ENCODE measurements at regions not wholly inside any gene's neighbourhood (a gene's known extent, or its start where the extent isn't known, plus 50 kb on each side); places are given as distances from the start of the nearest gene placed in this dataset.

DNA sequence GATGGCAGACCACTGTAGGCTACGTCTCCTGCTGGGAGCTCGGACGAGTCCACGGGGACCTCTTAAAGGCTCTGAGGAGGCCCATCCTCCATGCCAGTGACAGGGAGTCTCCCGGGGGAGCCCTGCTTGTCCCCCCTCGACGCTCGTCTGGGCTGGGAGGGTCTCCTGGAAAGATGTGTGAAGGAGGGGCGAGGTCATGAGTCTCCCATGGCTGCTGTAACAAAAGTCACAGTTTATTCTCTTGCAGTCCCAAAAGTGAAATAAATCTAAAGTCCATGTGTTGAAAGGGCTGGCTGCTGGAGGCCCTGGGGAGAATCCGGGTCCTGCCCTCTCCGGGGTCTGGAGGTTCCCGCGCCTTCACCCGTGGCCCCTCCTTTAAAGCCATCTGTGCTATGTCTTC, 67.1 kb upstream of the GATA5 start:
- TF ChIP-seq ZFP3 (tag by site-specific recombination; IDR thresholded peaks at IDR 0.05; ENCODE audit: low read depth), result no peak
- TF ChIP-seq ZNF274 (IDR thresholded peaks at IDR 0.05; ENCODE audit: low read length), result no peak
- TF ChIP-seq ZNF274 (tag by site-specific recombination; IDR thresholded peaks at IDR 0.05; ENCODE audit: borderline replicate concordance), result no peak
- TF ChIP-seq, protein P1, sequence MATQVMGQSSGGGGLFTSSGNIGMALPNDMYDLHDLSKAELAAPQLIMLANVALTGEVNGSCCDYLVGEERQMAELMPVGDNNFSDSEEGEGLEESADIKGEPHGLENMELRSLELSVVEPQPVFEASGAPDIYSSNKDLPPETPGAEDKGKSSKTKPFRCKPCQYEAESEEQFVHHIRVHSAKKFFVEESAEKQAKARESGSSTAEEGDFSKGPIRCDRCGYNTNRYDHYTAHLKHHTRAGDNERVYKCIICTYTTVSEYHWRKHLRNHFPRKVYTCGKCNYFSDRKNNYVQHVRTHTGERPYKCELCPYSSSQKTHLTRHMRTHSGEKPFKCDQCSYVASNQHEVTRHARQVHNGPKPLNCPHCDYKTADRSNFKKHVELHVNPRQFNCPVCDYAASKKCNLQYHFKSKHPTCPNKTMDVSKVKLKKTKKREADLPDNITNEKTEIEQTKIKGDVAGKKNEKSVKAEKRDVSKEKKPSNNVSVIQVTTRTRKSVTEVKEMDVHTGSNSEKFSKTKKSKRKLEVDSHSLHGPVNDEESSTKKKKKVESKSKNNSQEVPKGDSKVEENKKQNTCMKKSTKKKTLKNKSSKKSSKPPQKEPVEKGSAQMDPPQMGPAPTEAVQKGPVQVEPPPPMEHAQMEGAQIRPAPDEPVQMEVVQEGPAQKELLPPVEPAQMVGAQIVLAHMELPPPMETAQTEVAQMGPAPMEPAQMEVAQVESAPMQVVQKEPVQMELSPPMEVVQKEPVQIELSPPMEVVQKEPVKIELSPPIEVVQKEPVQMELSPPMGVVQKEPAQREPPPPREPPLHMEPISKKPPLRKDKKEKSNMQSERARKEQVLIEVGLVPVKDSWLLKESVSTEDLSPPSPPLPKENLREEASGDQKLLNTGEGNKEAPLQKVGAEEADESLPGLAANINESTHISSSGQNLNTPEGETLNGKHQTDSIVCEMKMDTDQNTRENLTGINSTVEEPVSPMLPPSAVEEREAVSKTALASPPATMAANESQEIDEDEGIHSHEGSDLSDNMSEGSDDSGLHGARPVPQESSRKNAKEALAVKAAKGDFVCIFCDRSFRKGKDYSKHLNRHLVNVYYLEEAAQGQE (tag by site-specific recombination; IDR thresholded peaks at IDR 0.05), result no peak
- TF ChIP-seq, protein P2, sequence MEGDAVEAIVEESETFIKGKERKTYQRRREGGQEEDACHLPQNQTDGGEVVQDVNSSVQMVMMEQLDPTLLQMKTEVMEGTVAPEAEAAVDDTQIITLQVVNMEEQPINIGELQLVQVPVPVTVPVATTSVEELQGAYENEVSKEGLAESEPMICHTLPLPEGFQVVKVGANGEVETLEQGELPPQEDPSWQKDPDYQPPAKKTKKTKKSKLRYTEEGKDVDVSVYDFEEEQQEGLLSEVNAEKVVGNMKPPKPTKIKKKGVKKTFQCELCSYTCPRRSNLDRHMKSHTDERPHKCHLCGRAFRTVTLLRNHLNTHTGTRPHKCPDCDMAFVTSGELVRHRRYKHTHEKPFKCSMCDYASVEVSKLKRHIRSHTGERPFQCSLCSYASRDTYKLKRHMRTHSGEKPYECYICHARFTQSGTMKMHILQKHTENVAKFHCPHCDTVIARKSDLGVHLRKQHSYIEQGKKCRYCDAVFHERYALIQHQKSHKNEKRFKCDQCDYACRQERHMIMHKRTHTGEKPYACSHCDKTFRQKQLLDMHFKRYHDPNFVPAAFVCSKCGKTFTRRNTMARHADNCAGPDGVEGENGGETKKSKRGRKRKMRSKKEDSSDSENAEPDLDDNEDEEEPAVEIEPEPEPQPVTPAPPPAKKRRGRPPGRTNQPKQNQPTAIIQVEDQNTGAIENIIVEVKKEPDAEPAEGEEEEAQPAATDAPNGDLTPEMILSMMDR (tag by site-specific recombination; IDR thresholded peaks at IDR 0.05), result no peak
- TF ChIP-seq, protein P3, sequence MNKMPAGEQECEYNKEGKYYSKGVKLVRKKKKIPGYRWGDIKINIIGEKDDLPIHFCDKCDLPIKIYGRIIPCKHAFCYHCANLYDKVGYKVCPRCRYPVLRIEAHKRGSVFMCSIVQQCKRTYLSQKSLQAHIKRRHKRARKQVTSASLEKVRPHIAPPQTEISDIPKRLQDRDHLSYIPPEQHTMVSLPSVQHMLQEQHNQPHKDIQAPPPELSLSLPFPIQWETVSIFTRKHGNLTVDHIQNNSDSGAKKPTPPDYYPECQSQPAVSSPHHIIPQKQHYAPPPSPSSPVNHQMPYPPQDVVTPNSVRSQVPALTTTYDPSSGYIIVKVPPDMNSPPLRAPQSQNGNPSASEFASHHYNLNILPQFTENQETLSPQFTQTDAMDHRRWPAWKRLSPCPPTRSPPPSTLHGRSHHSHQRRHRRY (tag by site-specific recombination; IDR thresholded peaks at IDR 0.05), result no peak
- TF ChIP-seq ZXDB (tag by site-specific recombination; IDR thresholded peaks at IDR 0.05), result no peak
- TF ChIP-seq ZNF48 (tag by site-specific recombination; IDR thresholded peaks at IDR 0.05), result no peak
- TF ChIP-seq KLF16 (tag by site-specific recombination; IDR thresholded peaks at IDR 0.05), result no peak
- no peak for TF ChIP-seq MYNN (tag by site-specific recombination; IDR thresholded peaks at IDR 0.05; ENCODE audit: borderline replicate concordance)
- no peak for TF ChIP-seq ZNF391 (tag by site-specific recombination; IDR thresholded peaks at IDR 0.05; ENCODE audit: borderline replicate concordance, low read depth)
- TF ChIP-seq, protein P4, sequence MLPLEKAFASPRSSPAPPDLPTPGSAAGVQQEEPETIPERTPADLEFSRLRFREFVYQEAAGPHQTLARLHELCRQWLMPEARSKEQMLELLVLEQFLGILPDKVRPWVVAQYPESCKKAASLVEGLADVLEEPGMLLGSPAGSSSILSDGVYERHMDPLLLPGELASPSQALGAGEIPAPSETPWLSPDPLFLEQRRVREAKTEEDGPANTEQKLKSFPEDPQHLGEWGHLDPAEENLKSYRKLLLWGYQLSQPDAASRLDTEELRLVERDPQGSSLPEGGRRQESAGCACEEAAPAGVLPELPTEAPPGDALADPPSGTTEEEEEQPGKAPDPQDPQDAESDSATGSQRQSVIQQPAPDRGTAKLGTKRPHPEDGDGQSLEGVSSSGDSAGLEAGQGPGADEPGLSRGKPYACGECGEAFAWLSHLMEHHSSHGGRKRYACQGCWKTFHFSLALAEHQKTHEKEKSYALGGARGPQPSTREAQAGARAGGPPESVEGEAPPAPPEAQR (tag by site-specific recombination; IDR thresholded peaks at IDR 0.05), result no peak

All from HEK293 (cell line).